GM12892 (cell line): ENCODE measurements at regions not wholly inside any gene's neighbourhood (a gene's known extent, or its start where the extent isn't known, plus 50 kb on each side); places are given as distances from the start of the nearest gene placed in this dataset.

Experiments
- POLR2A ChIP-seq: IDR thresholded peaks from 2 replicates; pipeline ENCODE4 v1.6.1; 2011; ENCODE audit warnings: low read depth, low read length, control low read depth
- POLR2AphosphoS5 ChIP-seq: IDR thresholded peaks from 2 replicates; pipeline ENCODE4 v1.6.1; 2011; ENCODE audit warnings: low read depth, low read length, control low read depth
- TAF1 ChIP-seq: IDR thresholded peaks from 2 replicates; pipeline ENCODE4 v1.6.1; 2011; ENCODE audit warnings: low read depth, mild to moderate bottlenecking, control low read depth, low read length, borderline replicate concordance

DNA sequence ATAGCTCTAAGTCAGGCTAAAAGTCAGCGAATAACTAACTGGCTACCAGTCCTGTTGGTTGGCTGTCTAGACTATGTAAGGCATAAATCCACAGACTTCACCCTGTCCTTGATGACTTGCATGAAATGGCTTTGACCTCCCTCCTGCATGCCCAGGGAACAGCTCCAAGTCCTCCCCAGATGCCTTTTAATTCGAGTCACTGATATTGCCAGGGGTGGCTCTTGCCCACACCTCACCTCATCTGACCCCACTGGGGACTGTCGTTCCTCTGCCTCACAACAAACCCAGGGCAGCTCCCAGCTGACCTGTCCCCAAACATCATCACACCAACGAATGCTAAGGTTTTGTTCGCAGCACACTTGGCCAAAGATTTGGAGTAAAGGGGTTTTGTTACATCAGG, 396.0 kb upstream of the ID2 start:
- TF ChIP-seq TAF1 (no peak), POLR2AphosphoS5 (no peak), POLR2A (no peak)
